ENCODE measurements at regions not wholly inside any gene's neighbourhood (a gene's known extent, or its start where the extent isn't known, plus 50 kb on each side); places are given as distances from the start of the nearest gene placed in this dataset.

- Histone ChIP-seq H2AFZ (replicated peaks) (no peak overlapping the region), H3K27me3 (no peaks in the 10 kb centered on the region), H3F3A (ENCODE audit: low read depth) (no peaks in the 10 kb centered on the region), H3K4me1 (no peaks in the 10 kb centered on the region), H3K4me3 (no peak overlapping the region), H4K20me1 (ENCODE audit: low read depth) (no peaks in the 10 kb centered on the region), H3K9me3 (ENCODE audit: low read depth) (no peaks in the 10 kb centered on the region), H3K36me3 (no peaks in the 10 kb centered on the region), H3K27ac (no peak overlapping the region), H3K79me2 (ENCODE audit: low read depth) (no peaks in the 10 kb centered on the region), H3K9ac (no peak overlapping the region), H3K4me2 (no peak overlapping the region)
- H3K27me3 Mint-ChIP-seq (ENCODE audit: insufficient read depth, low read depth) = no peaks in the 10 kb centered on the region
- peaks cover 24% of the 10 kb centered on the region for H3K4me1 Mint-ChIP-seq
- no peak overlapping the region for H3K4me3 Mint-ChIP-seq
- peak overlapping the region; percentile 51 for H3K27ac Mint-ChIP-seq
- peaks cover 6% of the 10 kb centered on the region for H3K9me3 Mint-ChIP-seq
- no peak for DNase-seq (ENCODE audit: low spot score)
- TF ChIP-seq, protein P1, sequence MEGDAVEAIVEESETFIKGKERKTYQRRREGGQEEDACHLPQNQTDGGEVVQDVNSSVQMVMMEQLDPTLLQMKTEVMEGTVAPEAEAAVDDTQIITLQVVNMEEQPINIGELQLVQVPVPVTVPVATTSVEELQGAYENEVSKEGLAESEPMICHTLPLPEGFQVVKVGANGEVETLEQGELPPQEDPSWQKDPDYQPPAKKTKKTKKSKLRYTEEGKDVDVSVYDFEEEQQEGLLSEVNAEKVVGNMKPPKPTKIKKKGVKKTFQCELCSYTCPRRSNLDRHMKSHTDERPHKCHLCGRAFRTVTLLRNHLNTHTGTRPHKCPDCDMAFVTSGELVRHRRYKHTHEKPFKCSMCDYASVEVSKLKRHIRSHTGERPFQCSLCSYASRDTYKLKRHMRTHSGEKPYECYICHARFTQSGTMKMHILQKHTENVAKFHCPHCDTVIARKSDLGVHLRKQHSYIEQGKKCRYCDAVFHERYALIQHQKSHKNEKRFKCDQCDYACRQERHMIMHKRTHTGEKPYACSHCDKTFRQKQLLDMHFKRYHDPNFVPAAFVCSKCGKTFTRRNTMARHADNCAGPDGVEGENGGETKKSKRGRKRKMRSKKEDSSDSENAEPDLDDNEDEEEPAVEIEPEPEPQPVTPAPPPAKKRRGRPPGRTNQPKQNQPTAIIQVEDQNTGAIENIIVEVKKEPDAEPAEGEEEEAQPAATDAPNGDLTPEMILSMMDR (IDR thresholded peaks at IDR 0.05) = no peak
- TF ChIP-seq EZH2phosphoT487 (IDR thresholded peaks at IDR 0.05) = no peak
- peaks cover 20% of the 10 kb centered on the region for H3K36me3 Mint-ChIP-seq
These were observed 164.9 kb upstream of the BLID start for GRCh38 chr11:122280870-122281269.

GRCh38 chr11:122279194-122279593 is 163.2 kb upstream of the BLID start:
- DNase-seq (ENCODE audit: low spot score) = no peak
- peaks cover 15% of the 10 kb centered on the region for H3K4me1 Mint-ChIP-seq
- H3K9me3 Mint-ChIP-seq = peaks cover 6% of the 10 kb centered on the region
- no peak overlapping the region for H3K4me3 Mint-ChIP-seq
- H3K9ac ChIP-seq = no peak overlapping the region
- peaks cover 23% of the 10 kb centered on the region for H3K36me3 Mint-ChIP-seq
- H4K20me1 ChIP-seq (ENCODE audit: low read depth) = no peaks in the 10 kb centered on the region
- no peaks in the 10 kb centered on the region for H3K4me1 ChIP-seq
- no peak overlapping the region for H3K27ac Mint-ChIP-seq
- no peaks in the 10 kb centered on the region for H3K36me3 ChIP-seq
- no peak overlapping the region for H3K27ac ChIP-seq
- no peaks in the 10 kb centered on the region for H3K27me3 ChIP-seq
- H3K27me3 Mint-ChIP-seq (ENCODE audit: insufficient read depth, low read depth) = no peaks in the 10 kb centered on the region
- H2AFZ ChIP-seq (replicated peaks) = no peak overlapping the region
- H3K4me3 ChIP-seq = no peak overlapping the region
- no peaks in the 10 kb centered on the region for H3K9me3 ChIP-seq (ENCODE audit: low read depth)
- no peaks in the 10 kb centered on the region for H3F3A ChIP-seq (ENCODE audit: low read depth)
- TF ChIP-seq EZH2phosphoT487 (IDR thresholded peaks at IDR 0.05) = no peak
- TF ChIP-seq, protein P1 (IDR thresholded peaks at IDR 0.05) = no peak
- no peak for TF ChIP-seq EZH2 (IDR thresholded peaks at IDR 0.05)
- no peaks in the 10 kb centered on the region for H3K79me2 ChIP-seq (ENCODE audit: low read depth)
- no peak overlapping the region for H3K4me2 ChIP-seq

DNA sequence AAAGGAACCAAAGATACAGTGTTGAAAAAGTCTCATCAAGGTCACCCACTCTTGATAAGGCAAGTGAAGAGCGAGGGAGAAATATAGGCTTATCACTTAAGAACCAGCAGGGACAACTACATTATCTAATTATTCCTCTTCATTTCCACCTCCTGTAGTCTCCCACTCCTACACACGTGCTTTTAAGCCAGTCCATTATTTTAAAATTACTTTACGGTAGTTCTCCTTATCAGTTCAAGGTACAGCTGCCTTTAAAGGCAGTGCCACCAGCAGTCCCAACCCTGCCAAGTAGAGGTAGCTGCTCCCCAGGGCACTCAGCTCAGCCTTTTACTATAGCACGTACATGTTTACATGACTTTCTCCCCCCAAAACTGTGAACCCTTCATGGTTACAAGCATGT is 161.5 kb upstream of the BLID start:
- Mint-ChIP-seq H3K9me3 (peaks cover 6% of the 10 kb centered on the region), H3K27ac (no peak overlapping the region), H3K27me3 (ENCODE audit: insufficient read depth, low read depth) (no peaks in the 10 kb centered on the region), H3K4me1 (peaks cover 30% of the 10 kb centered on the region), H3K4me3 (no peak overlapping the region), H3K36me3 (peaks cover 23% of the 10 kb centered on the region)
- Histone ChIP-seq H3K9me3 (ENCODE audit: low read depth) (no peaks in the 10 kb centered on the region), H3K4me1 (no peaks in the 10 kb centered on the region), H3K27ac (no peak overlapping the region), H2AFZ (replicated peaks) (no peak overlapping the region), H3K27me3 (no peaks in the 10 kb centered on the region), H3K4me3 (no peak overlapping the region), H3K9ac (no peak overlapping the region), H3K79me2 (ENCODE audit: low read depth) (no peaks in the 10 kb centered on the region), H3K36me3 (no peaks in the 10 kb centered on the region), H3F3A (ENCODE audit: low read depth) (no peaks in the 10 kb centered on the region), H3K4me2 (no peak overlapping the region), H4K20me1 (ENCODE audit: low read depth) (no peaks in the 10 kb centered on the region)
- no peak for TF ChIP-seq EZH2phosphoT487 (IDR thresholded peaks at IDR 0.05)
- TF ChIP-seq EZH2 (IDR thresholded peaks at IDR 0.05) = no peak
- TF ChIP-seq, protein P1 (IDR thresholded peaks at IDR 0.05) = no peak
- DNase-seq (ENCODE audit: low spot score) = no peak
